ENCODE measurements at regions not wholly inside any gene's neighbourhood (a gene's known extent, or its start where the extent isn't known, plus 50 kb on each side); places are given as distances from the start of the nearest gene placed in this dataset.
"Not testable (repeated sequence)": the region's sequence is repeated elsewhere in the genome, so short reads cannot be mapped to it uniquely, and the experiment has no call there.

- H3K4me3 ChIP-seq (ENCODE audit: low read depth, low read length) = no peak overlapping the region
- TF ChIP-seq, protein P1, sequence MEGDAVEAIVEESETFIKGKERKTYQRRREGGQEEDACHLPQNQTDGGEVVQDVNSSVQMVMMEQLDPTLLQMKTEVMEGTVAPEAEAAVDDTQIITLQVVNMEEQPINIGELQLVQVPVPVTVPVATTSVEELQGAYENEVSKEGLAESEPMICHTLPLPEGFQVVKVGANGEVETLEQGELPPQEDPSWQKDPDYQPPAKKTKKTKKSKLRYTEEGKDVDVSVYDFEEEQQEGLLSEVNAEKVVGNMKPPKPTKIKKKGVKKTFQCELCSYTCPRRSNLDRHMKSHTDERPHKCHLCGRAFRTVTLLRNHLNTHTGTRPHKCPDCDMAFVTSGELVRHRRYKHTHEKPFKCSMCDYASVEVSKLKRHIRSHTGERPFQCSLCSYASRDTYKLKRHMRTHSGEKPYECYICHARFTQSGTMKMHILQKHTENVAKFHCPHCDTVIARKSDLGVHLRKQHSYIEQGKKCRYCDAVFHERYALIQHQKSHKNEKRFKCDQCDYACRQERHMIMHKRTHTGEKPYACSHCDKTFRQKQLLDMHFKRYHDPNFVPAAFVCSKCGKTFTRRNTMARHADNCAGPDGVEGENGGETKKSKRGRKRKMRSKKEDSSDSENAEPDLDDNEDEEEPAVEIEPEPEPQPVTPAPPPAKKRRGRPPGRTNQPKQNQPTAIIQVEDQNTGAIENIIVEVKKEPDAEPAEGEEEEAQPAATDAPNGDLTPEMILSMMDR (IDR thresholded peaks at IDR 0.05; ENCODE audit: low read depth, low read length) = no peak
Measured at GRCh38 chr14:101293605-101294004, 267.7 kb upstream of the DIO3 start.

- H3K4me3 ChIP-seq (ENCODE audit: low read depth, low read length) = no peak overlapping the region
- TF ChIP-seq, protein P1 (IDR thresholded peaks at IDR 0.05; ENCODE audit: low read depth, low read length) = no peak
Measured at GRCh38 chr14:101294136-101294535, 267.2 kb upstream of the DIO3 start.

DNA sequence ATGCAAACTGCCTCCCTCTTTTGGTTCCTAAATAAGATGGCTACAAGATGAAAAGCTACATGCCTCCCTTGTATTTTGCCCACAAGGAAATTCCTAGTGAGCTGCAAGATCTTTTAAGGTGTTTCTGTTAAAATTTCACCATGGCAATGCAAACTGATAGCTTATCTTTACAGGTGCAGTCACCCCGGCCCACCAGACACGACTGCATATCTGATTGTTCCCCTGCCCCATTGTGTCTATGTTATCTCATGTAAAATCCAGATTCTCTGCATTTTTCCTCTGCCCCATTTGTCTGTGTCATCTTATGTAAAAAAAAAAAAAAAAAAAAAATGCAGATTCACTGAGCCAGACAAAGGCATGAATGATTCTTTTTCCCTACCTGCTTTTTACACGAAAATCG is 261.5 kb upstream of the DIO3 start:
- not testable (repeated sequence) for H3K4me3 ChIP-seq (ENCODE audit: low read depth, low read length)

DNA sequence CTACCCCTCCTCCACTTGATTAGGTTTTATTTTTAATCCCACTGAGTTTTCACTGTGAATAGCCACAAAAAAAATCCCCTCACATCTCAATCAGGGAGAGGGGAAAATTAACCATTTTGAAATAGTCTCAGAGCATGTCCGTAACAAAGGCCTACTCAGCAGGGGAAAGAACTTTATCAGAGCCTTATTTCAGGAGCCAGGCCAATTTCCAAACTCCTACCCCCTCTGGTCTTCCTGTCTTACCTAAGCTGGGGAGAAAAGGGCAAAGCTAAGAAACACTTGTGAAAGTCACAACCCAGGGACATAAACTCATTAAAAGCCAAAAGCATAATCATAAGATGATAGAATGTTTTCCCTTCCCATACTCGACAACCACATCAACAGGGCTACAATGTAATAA is 260.3 kb upstream of the DIO3 start:
- H3K4me3 ChIP-seq (ENCODE audit: low read depth, low read length) = no peak overlapping the region
- TF ChIP-seq, protein P1 (IDR thresholded peaks at IDR 0.05; ENCODE audit: low read depth, low read length) = no peak

- H3K4me3 ChIP-seq (ENCODE audit: low read depth, low read length) = not testable (repeated sequence)
Measured at GRCh38 chr14:101307162-101307561, 254.1 kb upstream of the DIO3 start.

DNA sequence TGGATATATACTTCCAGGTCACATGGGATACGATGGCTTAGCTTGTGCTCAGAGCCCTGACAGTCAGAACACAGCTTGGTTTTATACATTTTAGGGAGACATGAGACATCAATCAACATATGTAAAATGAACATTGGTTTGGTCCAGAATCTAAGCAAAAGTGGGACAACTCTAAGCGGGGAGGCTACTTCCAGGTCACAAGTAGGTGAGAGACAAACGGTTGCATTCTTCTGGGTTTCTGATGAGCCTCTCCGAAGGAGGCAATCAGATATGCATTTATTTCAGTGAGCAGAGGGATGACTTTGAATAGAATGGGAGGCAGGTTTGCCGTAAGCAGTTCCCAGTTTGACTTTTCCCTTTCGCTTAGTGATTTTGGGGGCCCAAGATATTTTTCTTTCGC is 250.1 kb upstream of the DIO3 start:
- H3K4me3 ChIP-seq (ENCODE audit: low read depth, low read length) = not testable (repeated sequence)

DNA sequence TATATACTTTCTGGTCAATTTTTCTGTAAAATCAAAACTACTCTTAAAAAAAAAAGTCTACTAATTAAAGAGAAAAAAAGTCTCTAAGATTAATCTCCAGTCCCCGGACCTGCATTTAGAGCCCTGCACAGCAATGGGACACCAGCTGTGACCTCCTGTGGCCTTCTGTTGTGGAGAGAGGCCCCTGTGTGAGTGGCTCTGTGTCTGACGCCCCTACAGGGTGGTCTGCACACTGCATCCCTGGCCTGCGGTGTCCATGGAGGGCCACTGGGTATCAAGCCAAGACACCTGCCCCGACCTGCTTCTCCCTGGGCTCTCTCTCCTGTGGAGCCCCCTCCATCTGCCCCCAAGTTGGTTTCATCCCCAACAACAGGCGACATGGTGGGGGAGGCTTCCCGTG is 248.0 kb upstream of the DIO3 start:
- TF ChIP-seq, protein P1 (IDR thresholded peaks at IDR 0.05; ENCODE audit: low read depth, low read length) = no peak
- H3K4me3 ChIP-seq (ENCODE audit: low read depth, low read length) = no peak overlapping the region

- no peak overlapping the region for H3K4me3 ChIP-seq (ENCODE audit: low read depth, low read length)
- TF ChIP-seq, protein P1 (IDR thresholded peaks at IDR 0.05; ENCODE audit: low read depth, low read length) = no peak
Measured at GRCh38 chr14:101315802-101316296, 245.4 kb upstream of the DIO3 start.

- H3K4me3 ChIP-seq (ENCODE audit: low read depth, low read length) = no peak overlapping the region
- TF ChIP-seq, protein P1 (IDR thresholded peaks at IDR 0.05; ENCODE audit: low read depth, low read length) = no peak
Measured at GRCh38 chr14:101318271-101318670, 243.0 kb upstream of the DIO3 start.
